ENCODE measurements at regions not wholly inside any gene's neighbourhood (a gene's known extent, or its start where the extent isn't known, plus 50 kb on each side); places are given as distances from the start of the nearest gene placed in this dataset.

DNA sequence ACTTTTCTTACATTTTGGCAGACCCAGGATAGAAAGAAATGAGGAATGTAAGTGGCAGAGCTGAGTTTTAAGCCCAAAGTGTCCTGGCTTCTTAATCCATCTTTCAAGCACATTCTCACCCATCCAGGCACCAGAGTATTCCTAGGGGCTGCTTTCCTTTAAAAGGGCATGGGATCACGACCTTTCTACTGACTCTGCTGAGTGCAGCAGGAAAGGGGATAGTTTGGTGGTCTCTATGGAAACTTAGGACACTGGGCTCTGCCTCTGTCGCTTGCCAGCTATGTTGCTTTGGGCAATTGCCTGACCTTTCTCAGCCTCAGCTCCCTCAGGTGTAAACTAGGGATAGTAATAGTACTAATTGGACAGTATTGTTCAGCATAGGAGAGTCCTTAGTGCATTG, 458.4 kb downstream of the PDCD6IP start:
- H3K27me3 Mint-ChIP-seq (ENCODE audit: low read depth), result peaks cover 62% of the 10 kb centered on the region
- no peak overlapping the region for H3K27ac Mint-ChIP-seq
- H3K9me3 Mint-ChIP-seq, result no peaks in the 10 kb centered on the region
- peaks cover 59% of the 10 kb centered on the region for H3K4me1 Mint-ChIP-seq
- CTCF ChIA-PET, result no interaction called here
- TF ChIP-seq OVOL2 (CRISPR knock-in tag; IDR thresholded peaks at IDR 0.05; ENCODE audit: borderline replicate concordance), result no peak
- TF ChIP-seq, protein P1, sequence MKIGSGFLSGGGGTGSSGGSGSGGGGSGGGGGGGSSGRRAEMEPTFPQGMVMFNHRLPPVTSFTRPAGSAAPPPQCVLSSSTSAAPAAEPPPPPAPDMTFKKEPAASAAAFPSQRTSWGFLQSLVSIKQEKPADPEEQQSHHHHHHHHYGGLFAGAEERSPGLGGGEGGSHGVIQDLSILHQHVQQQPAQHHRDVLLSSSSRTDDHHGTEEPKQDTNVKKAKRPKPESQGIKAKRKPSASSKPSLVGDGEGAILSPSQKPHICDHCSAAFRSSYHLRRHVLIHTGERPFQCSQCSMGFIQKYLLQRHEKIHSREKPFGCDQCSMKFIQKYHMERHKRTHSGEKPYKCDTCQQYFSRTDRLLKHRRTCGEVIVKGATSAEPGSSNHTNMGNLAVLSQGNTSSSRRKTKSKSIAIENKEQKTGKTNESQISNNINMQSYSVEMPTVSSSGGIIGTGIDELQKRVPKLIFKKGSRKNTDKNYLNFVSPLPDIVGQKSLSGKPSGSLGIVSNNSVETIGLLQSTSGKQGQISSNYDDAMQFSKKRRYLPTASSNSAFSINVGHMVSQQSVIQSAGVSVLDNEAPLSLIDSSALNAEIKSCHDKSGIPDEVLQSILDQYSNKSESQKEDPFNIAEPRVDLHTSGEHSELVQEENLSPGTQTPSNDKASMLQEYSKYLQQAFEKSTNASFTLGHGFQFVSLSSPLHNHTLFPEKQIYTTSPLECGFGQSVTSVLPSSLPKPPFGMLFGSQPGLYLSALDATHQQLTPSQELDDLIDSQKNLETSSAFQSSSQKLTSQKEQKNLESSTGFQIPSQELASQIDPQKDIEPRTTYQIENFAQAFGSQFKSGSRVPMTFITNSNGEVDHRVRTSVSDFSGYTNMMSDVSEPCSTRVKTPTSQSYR (CRISPR knock-in tag; IDR thresholded peaks at IDR 0.05), result no peak
- no peak for TF ChIP-seq IRF2 (CRISPR knock-in tag; IDR thresholded peaks at IDR 0.05; ENCODE audit: borderline replicate concordance, low read depth)
- TF ChIP-seq, protein P2, sequence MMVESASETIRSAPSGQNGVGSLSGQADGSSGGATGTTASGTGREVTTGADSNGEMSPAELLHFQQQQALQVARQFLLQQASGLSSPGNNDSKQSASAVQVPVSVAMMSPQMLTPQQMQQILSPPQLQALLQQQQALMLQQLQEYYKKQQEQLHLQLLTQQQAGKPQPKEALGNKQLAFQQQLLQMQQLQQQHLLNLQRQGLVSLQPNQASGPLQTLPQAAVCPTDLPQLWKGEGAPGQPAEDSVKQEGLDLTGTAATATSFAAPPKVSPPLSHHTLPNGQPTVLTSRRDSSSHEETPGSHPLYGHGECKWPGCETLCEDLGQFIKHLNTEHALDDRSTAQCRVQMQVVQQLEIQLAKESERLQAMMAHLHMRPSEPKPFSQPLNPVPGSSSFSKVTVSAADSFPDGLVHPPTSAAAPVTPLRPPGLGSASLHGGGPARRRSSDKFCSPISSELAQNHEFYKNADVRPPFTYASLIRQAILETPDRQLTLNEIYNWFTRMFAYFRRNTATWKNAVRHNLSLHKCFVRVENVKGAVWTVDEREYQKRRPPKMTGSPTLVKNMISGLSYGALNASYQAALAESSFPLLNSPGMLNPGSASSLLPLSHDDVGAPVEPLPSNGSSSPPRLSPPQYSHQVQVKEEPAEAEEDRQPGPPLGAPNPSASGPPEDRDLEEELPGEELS (CRISPR knock-in tag; IDR thresholded peaks at IDR 0.05), result no peak
- TF ChIP-seq ZNF232 (CRISPR knock-in tag; IDR thresholded peaks at IDR 0.05), result no peak
- no peak for TF ChIP-seq SMAD4 (CRISPR knock-in tag; IDR thresholded peaks at IDR 0.05)
- TF ChIP-seq, protein P3, sequence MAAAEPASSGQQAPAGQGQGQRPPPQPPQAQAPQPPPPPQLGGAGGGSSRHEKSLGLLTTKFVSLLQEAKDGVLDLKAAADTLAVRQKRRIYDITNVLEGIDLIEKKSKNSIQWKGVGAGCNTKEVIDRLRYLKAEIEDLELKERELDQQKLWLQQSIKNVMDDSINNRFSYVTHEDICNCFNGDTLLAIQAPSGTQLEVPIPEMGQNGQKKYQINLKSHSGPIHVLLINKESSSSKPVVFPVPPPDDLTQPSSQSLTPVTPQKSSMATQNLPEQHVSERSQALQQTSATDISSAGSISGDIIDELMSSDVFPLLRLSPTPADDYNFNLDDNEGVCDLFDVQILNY (CRISPR knock-in tag; IDR thresholded peaks at IDR 0.05), result no peak
- TF ChIP-seq, protein P4, sequence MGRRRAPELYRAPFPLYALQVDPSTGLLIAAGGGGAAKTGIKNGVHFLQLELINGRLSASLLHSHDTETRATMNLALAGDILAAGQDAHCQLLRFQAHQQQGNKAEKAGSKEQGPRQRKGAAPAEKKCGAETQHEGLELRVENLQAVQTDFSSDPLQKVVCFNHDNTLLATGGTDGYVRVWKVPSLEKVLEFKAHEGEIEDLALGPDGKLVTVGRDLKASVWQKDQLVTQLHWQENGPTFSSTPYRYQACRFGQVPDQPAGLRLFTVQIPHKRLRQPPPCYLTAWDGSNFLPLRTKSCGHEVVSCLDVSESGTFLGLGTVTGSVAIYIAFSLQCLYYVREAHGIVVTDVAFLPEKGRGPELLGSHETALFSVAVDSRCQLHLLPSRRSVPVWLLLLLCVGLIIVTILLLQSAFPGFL (CRISPR knock-in tag; IDR thresholded peaks at IDR 0.05; ENCODE audit: borderline replicate concordance), result no peak
- no peak for TF ChIP-seq NR2C2 (CRISPR knock-in tag; IDR thresholded peaks at IDR 0.05)
- DNase-seq (ENCODE audit: low spot score) (no peak), ATAC-seq (no peak)
- no peak overlapping the region for H3K4me3 Mint-ChIP-seq
- POLR2A ChIA-PET, result no interaction called here
- H3K36me3 Mint-ChIP-seq, result no peaks in the 10 kb centered on the region

DNA sequence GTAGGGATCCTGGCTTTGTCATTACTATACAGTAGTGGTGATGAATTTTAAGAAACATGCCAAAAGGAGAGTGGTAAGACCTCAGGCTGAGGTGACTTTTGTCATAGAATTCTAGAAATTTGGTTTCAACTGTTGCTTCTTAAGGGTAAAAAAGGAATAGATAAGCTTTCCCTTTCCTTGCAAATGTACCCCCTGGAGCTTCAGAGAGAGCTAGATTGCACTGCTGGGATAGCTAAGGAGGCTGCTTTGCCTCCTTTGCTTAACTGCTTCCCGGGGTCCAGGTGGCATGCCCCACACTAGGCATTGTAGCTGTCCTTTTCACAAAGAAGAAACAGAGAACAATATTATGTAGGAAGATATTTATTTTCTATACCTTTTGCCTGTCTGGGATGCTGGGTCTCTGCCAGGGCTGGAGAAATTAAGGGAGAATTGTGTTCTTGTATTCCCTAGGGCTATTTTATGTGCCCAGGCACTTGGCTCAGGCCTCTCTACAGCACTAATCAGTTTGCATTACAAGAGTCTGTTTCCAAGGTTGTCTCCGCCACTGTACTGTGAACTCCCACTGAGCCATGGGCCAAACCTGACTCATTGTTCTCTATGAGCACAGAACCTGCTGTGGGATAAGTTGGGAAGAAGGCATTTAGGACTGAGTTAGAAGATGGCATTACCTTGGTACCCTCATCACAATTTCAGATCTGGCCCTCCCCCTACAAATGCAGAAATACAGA, 460.0 kb downstream of the PDCD6IP start:
- H3K4me3 Mint-ChIP-seq, result no peak overlapping the region
- ChIA-PET POLR2A (interaction anchor here (0.8 kb wide), 1 partner anchor 223 kb away, joined by 3 read pairs; no protein-coding TSS in a partner anchor), CTCF (interaction anchor here (0.9 to 3.4 kb wide), 4 partner anchors 10 to 1650 kb away, joined by 3 to 17 read pairs (median 4); no protein-coding TSS in a partner anchor)
- H3K9me3 Mint-ChIP-seq, result no peaks in the 10 kb centered on the region
- TF ChIP-seq FOXK1 (CRISPR knock-in tag; IDR thresholded peaks at IDR 0.05) (no peak), ZNF671 (CRISPR knock-in tag; IDR thresholded peaks at IDR 0.05) (no peak), JUN (CRISPR knock-in tag; IDR thresholded peaks at IDR 0.05) (no peak), PRRX2 (CRISPR knock-in tag; IDR thresholded peaks at IDR 0.05) (no peak), ZBTB21 (CRISPR knock-in tag; IDR thresholded peaks at IDR 0.05; ENCODE audit: borderline replicate concordance) (no peak), RELA (CRISPR knock-in tag; IDR thresholded peaks at IDR 0.05; ENCODE audit: borderline replicate concordance) (no peak)
- TF ChIP-seq, protein P5, sequence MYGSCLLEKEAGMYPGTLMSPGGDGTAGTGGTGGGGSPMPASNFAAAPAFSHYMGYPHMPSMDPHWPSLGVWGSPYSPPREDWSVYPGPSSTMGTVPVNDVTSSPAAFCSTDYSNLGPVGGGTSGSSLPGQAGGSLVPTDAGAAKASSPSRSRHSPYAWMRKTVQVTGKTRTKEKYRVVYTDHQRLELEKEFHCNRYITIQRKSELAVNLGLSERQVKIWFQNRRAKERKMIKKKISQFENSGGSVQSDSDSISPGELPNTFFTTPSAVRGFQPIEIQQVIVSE (CRISPR knock-in tag; IDR thresholded peaks at IDR 0.05; ENCODE audit: borderline replicate concordance), result no peak
- TF ChIP-seq, protein P6, sequence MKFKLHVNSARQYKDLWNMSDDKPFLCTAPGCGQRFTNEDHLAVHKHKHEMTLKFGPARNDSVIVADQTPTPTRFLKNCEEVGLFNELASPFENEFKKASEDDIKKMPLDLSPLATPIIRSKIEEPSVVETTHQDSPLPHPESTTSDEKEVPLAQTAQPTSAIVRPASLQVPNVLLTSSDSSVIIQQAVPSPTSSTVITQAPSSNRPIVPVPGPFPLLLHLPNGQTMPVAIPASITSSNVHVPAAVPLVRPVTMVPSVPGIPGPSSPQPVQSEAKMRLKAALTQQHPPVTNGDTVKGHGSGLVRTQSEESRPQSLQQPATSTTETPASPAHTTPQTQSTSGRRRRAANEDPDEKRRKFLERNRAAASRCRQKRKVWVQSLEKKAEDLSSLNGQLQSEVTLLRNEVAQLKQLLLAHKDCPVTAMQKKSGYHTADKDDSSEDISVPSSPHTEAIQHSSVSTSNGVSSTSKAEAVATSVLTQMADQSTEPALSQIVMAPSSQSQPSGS (CRISPR knock-in tag; IDR thresholded peaks at IDR 0.05; ENCODE audit: borderline replicate concordance, low read depth), result no peak
- H3K27me3 Mint-ChIP-seq (ENCODE audit: low read depth), result peaks cover 46% of the 10 kb centered on the region
- ATAC-seq (peak; percentile 69), DNase-seq (ENCODE audit: low spot score) (no peak)
- H3K4me1 Mint-ChIP-seq, result peaks cover 64% of the 10 kb centered on the region
- no peaks in the 10 kb centered on the region for H3K36me3 Mint-ChIP-seq
- H3K27ac Mint-ChIP-seq, result no peak overlapping the region; the same call in 1 of the 2 replicates

Data from WTC11 (cell line).